H1 (cell line): ENCODE measurements at regions not wholly inside any gene's neighbourhood (a gene's known extent, or its start where the extent isn't known, plus 50 kb on each side); places are given as distances from the start of the nearest gene placed in this dataset.

ENCODE experiments used
- ATF3 ChIP-seq: IDR thresholded peaks from 2 replicates; pipeline ENCODE4 v1.6.1; 2011; ENCODE audit warnings: low read depth, mild to moderate bottlenecking, low read length; ENCODE audit not compliant: insufficient read depth
- CBX8 ChIP-seq: fragments of 300-800, 300-1000 bp; sonication (generic); IDR thresholded peaks from 2 replicates; pipeline ENCODE4 v1.7.1; 2016; ENCODE audit warnings: low read depth, low read length, borderline replicate concordance
- CTCF ChIP-seq, 3 experiments: IDR thresholded peaks; 1 replicate in 2 of 3; 2 replicates in 1 of 3; pipeline versions ENCODE4 v1.5.1 to v1.6.1; 2011; ENCODE audit warnings: low read length in 3 of 3, mild to moderate bottlenecking in 3 of 3, inconsistent platforms in 2 of 3, low read depth in 1 of 3, moderate library complexity in 1 of 3; ENCODE audit not compliant: insufficient read depth in 1 of 3; ENCODE audit errors: control extremely low read depth in 1 of 3
- POLR2A ChIP-seq, 2 experiments: IDR thresholded peaks; 1 replicate in 1 of 2; 2 replicates in 1 of 2; pipeline ENCODE4 v1.6.1; 2011; ENCODE audit warnings: low read depth in 2 of 2, low read length in 2 of 2, mild to moderate bottlenecking in 2 of 2; ENCODE audit errors: control extremely low read depth in 1 of 2
- POU5F1 ChIP-seq: IDR thresholded peaks from 2 replicates; pipeline ENCODE4 v1.6.1; 2011; ENCODE audit warnings: low read depth, mild to moderate bottlenecking, low read length, moderate library complexity
- RFX5 ChIP-seq: IDR thresholded peaks from 2 replicates; pipeline ENCODE4 v1.6.1; 2011; ENCODE audit warnings: low read depth, low read length, improper control_type of control experiment, borderline replicate concordance

GRCh38 chr5:3801967-3802366, 206.3 kb downstream of the IRX1 start:
- TF ChIP-seq POU5F1 (no peak), POLR2A (IDR thresholded peaks at IDR 0.05; ENCODE audit: control extremely low read depth in 1 of 2, low read depth in 2 of 2, low read length in 2 of 2) (no peak), CBX8 (no peak), RFX5 (no peak), ATF3 (no peak), CTCF (IDR thresholded peaks at IDR 0.05; ENCODE audit: control extremely low read depth in 1 of 3, insufficient read depth in 1 of 3, low read depth in 1 of 3, low read length in 3 of 3) (no peak)
